C1 segment of cervical spinal cord (tissue), 14 donors: ENCODE measurements at regions not wholly inside any gene's neighbourhood (a gene's known extent, or its start where the extent isn't known, plus 50 kb on each side); places are given as distances from the start of the nearest gene placed in this dataset.
A peak's percentile ranks its signal among the peaks of the same experiment; 100 is the strongest.

Experiments used
- DNase-seq, 14 donors: peaks; one replicate each; lab custom pipeline; 2025; lab: John Stamatoyannopoulos, UW

DNA sequence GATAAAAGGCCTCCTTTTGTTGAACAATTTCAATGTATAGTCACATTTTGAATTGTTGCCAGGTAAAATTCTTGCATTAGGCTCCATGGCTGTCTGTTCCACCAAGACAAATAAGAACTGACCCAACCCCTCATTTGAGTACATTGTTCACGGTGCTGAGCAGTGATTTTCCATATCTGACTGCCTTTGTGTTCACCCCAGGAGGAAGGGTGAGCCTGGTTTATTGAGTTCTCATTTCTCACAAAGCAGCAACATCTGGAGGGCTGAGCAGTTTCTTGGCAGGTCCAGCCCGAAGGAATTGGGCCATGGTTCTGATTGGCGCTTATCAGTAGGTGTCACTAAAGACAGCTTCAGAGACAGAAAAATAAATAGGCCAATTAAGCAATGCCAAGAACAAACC, 149.1 kb downstream of the BMP4 start:
- no peak for DNase-seq

DNA sequence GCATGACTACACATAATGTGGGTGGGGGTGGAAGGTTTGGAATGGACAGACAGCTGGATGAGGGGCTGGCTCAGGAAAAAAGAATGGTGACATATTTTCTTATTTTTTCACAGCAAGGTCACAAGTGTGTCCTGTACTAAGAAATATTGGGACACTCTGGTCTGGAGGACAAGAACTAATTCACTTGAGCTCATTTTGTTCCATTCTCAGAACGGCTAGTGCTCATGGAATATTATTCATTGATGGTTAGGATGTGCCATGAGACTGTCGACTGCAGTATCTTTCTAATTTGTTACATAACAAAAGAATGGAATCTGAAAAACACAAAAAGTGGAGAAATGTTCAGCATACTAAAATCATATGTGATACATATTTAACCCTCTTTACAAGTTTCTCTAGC, 149.5 kb downstream of the BMP4 start:
- DNase-seq: no peak

DNA sequence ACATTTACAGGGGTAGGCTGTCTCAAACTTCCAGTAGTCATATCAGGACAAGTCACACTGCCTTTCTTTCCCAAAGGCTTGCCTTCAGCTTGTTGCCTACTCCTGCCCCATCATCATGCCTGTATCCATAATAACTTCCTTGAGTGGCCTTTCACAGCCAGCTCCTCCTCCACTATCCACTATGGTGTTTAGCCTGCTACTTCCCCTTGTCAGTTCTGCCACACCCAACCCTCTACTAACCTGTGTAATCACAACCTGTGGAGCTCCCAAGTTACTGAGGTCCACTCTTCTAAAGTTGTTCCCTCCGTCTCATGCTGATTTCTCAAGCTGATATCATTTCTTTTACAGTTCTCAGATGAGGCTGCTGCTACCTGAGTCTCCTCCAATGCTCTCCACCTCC, 159.9 kb downstream of the BMP4 start:
- DNase-seq: no peak

DNA sequence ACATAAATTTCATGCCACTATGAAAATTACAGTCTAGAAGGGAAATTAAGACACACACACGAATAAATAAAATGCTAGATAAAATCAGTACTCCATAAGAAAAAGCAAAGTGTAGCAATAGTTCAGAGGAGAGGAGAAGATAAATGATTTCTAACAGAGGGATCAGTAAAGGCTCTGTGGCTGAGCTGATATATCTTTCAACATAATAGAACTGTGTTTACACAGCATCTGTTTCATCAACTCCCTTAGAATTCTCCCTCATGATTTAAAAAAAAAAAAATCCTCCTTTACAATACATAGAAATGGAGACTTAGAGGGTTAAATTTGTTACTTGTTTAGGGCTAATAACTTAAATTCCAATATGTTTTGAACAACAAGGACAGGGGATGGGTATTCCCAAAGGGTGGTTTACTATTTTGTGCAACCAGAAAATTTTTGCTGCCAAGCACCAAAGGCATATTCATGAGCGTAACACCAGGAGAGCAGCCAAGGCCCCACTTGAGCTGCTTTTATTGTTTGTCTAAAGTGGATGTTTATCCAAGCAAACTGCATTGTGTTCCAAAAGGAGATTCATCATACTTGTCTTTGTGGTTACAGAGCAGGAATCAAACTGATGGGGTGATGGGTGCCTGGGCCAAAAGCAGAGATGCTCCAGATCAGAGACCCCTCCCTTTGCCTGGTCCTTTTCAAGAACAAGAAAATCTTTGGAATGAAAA, 162.7 kb downstream of the BMP4 start:
- DNase-seq: peak in 8 of 14 donors; percentile 1 to 24 (median 12)

DNA sequence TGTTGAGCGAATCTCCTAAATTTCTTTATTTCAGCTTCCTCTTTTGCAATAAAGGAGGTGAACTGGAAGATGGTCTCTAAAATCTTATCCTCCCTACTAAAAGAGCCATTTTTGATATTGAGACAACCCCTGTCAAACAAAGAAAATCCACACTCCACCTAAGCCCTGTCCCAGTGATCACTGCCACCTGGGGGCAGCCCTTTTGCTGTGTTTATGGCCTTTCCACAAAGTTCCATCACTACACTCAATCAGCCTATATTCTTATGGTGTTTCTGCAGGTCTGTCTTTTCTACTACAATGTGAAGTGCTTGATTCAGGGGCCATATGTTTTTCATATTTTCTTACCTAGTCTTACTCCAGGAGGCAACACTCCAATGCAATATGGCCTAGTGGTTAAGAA, 163.7 kb downstream of the BMP4 start:
- DNase-seq: no peak

DNA sequence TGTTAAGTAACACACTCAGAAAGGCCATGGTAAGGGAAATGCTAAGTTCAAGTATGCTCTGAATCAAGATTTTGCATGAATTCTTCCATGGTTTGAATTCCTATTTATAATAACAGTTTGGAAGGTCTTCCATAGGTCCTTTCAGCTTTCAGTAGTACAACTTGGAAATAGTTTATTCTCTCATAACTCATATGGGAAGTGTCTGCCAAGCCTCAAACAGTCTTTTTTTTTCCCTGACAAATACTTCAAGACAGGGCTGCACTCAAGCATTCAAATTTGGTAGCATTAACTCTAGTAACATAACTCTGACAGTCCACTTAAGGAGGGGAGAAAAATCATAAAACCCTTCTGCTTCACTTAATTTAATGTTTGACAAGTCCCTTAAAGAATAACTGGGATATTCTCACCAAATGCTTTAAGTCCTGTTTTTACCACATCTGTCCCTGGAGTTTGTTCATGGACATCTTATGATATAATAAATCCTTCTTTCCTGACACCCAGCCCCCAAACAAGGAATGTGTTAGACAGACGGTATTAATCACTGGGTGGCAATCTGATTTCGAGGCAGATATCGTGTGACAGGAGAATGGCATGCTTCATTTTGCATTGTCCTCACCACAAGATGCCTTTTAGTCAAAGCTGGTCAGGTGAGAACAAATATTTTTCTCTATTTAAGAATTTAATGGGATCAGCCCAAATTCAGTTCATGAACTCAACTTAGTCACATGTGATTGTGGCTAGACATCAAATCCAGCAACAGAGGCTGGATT, 165.7 kb downstream of the BMP4 start:
- no peak for DNase-seq

DNA sequence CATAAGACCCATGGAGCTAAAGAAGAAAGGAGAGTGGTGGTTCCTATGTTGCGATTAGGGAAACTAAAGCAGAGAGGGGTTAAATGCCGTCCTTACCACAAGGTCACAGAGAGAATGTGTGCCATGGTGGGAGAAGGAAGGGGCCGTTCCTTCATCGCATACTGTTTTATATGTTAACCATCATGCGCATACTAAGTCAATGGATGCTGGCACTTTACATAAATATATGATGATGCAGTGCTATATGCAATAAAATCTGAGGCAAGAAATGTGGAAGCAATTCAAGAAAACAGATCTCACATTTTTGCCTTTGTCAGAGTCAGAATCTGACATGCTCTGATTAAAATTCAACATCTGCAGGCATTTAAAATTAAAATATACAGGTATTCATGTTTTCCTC, 168.1 kb downstream of the BMP4 start:
- DNase-seq: no peak

DNA sequence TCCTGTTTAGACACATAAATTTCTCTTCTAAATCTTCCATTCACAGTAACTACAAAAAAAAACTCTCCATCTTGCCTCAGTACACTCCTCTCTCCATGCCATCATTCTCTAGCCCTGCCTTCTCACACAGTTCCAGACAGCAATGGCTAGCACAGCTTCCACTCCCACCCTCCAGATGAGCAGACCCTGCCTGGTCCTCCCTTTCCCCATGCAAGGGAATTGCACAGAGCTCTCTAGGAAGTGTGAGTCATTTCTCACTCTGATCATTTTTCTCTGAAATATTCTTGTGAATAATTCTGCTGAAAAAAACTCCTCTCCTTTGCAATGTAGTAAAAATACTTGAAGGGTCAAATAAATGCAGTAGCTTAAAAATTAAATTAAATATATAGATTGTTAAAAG, 170.6 kb downstream of the BMP4 start:
- no peak for DNase-seq

DNA sequence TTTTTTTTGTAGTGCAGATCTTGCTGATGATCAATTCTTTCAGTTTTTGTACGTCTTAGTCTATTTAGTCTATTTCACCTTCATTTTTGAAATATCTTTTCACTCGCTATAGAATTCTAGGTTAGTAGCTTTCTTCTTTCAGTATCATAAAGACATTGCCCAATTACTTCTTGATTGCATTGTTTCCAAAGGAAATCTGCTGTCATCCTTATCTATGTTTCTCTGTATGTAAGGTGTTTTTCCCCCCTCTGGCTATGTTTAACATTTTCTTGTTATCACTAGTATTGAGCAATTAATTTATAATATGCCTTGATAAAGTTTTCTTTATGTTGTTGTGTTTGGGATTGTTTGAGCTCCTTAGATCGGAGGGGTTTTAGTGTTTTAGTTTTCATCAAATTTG, 171.9 kb downstream of the BMP4 start:
- DNase-seq: no peak

DNA sequence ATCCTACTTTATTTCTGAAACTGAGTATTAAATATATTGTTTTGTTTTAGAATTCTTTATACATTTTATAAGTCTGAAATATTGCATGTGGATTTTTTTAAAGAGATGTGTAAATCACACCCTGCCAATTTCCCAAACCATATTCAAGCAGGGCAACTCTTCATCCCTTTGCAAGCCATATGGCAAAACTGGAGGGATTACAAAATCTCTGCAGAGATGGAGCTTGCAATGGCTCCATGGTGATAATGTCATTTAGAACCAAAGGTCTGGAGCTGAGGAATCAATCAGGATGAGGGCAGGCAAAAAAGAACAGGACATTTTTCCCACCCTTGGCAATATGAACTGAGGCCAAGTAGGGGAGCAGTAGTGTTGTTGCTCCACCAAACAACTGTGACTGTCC, 173.4 kb downstream of the BMP4 start:
- peak in 1 of 14 donors; percentile 79 for DNase-seq

DNA sequence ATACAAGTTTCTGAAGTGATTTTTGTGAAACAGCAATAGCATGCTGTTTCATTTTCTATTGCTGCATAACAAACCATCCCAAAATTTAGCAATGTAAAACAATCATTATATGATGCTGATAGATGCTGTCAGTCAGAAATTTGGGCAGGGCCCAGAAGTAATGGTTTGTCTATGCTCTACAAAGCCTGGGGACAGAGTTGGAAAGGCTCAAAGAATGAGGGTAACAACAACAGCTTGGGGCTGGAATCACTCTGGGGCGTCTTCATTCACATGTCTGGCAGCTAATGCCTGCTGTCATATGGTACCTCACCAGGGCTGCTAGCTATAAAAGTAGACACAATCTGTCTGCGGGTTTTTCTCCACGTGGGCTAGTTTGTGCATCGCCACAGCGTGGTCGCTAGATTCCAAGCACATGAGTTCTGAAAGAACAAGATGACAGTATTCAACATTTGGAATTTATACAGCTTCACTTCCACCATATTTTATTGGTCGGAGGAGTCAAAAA, 176.5 kb downstream of the BMP4 start:
- DNase-seq: peak in 1 of 14 donors; percentile 75

DNA sequence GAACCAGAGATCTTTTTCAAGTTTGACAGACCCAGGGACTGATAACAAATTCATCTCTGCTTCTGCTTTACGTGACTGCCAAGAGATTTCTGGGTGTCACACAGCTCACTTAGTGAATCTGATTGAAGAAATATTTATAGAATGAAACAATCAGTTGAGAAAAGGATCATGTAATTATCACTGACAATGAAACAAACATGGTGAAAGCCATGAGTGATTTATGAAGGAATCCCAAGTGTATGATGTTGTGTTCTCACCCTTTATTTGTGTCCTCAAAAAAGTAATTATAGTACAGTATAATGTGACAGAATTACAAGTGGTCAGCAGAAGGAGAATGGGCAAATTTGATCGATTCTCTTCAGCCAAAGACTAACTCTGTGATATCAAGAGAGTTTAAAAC, 177.3 kb downstream of the BMP4 start:
- DNase-seq: no peak

DNA sequence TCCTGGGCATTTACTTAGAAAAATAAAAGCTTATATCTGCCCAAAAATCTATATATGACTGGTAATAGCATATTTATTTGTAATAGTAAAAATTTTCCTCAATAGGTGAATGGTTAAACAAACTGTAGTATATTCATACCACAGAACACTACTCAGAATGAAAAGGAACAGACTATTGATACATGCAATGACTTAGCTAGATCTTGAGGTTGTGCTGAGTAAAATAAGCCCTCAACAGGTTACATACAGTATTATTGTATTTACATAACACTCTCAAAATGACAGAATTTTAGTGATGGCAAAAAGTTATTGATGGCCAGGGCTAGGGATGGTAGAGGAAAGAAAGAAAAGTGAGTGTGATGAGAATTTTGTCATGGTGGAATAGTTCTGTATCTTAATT, 178.4 kb downstream of the BMP4 start:
- no peak for DNase-seq

DNA sequence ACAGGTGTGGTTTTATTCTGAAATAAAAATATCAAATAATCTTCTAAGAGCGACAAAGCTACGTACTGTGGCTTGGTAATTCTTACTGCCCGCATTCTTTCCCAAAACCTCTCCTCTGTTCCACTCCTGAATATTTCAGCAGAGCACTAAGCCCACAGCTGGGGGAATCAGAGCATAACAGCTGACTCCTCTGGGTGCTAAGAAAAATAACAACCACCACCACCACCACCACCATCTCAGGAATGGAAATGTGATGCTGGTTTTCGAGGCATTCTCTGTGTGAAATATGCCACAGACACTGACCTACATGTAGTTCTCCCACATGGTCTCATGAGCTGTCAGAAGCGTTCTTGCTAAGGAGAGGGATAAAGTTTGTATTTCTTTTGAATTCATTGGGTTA, 183.7 kb downstream of the BMP4 start:
- no peak for DNase-seq

DNA sequence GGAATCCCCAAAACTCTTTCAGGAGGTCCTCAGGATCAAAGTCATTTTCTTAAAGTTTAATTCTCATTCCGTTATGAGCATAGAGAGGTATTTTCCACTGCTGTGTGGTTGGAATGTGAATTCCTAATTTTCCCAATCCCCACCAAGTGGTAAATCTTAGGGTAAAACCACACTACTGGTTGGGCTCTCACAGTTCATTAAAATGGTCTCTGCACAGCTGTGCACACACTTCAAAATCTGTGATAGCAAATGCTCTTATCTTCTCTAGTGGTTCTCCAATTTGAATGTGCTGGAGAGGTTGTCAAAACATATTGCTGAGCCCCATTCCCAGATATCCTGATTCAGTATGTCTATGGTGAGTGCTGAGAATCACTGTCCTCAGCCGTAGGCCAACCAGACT, 189.1 kb downstream of the BMP4 start:
- no peak for DNase-seq

DNA sequence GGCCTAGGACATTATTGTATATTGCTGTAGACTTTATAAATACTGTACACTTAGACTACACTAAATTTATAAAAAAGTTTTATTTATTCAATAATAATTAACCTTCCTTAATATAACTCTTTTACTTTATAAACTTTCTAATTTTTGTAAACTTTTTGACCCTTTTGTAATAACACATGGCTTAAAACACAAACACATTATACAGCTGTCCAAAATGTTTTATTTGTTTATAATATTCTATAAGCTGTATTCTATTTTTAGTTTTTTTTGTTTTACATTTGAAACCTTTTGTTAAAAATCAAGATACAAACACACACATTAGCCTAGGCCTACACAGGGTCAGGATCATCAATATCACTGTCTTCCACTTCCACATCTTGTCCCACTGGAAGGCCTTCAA, 190.0 kb downstream of the BMP4 start:
- DNase-seq: no peak

DNA sequence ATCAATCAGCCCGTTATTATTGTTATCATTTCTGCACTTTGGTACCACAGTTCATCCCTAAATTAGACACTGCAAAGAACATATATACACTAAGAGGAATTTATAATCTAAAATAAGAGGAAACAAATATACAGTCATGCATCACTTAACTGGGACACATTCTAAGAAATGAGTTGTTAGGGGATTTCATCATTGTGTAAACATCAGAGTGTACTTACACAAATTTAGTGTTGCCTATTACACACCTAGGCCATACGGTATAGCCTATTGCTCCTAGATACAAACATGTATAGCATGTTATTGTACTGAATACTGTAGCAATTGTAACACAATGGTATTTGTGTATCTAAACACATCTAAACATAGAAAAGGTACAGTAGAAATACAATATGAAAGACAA, 190.5 kb downstream of the BMP4 start:
- DNase-seq: no peak

DNA sequence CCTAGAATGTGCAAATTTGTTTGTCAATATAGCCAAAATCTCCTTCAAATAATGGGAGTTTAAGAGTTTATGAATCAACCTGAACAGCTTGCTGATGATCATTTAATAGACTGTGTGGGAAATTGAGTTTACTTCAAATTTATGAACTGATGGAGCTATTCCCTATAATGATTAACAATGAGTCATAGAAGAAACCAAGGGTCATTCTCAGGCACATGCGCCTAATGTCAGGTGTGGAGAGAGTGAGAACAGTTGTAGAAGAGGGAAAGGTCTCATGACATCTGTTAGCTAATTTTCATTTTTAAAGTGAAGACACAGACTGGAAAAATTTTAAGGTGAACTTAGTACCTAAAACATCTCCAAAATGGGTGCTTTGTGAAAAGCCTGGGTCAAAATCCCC, 191.8 kb downstream of the BMP4 start:
- no peak for DNase-seq

DNA sequence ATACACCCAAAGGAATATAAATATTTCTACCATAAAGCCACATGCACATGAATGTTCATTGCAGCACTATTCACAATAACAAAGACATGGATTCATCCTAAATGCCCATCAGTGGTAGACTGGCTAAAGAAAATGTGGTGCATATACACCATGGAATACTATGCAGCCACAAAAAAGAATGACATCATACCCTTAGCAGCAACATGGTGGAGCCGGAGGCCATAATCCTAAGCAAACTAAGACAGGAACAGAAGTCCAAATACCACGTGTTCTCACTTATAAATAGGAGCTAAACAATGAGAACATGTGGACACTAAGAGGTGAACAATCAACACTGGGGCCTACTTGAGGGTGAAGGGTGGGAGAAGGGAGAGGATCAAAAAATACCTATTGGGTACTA, 198.5 kb downstream of the BMP4 start:
- DNase-seq: no peak

DNA sequence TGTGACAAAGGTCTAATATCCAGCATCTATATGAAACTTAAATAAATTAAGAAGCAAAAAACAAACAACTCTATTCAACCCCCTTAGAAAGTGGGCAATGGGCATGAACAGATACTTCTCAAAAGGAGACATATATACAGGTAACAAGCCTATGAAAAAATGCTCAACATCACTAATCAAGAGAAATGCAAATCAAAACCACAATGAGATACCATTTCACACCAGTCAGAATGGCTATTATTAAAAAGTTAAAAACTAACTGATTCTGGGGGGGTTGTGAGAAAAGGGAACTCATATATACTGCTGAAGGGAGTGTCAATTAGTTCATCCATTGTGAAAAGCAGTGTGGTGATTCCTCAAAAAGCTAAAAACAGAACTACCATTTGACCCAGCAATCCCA, 198.9 kb downstream of the BMP4 start:
- no peak for DNase-seq

DNA sequence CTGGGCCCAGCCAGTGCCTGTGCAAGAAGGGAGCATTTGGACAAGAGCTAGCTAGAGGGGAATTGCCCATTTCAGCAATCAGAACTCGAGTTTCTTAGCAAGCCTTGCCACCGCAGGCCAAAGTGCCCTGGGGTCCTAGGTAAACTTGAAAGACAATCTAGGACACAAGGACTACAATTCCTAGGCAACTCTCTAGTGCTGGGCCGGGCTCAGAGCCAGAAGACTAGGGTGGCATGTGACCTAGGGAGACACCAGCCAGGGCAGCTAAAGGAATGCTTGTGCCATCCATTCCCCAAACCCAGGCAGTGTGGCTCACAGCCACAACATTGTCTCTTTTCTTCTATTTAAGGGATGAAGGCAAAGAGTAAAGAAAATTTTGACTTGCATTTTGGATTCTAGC, 205.0 kb downstream of the BMP4 start:
- peak in 2 of 14 donors; percentile 0 to 1 for DNase-seq

DNA sequence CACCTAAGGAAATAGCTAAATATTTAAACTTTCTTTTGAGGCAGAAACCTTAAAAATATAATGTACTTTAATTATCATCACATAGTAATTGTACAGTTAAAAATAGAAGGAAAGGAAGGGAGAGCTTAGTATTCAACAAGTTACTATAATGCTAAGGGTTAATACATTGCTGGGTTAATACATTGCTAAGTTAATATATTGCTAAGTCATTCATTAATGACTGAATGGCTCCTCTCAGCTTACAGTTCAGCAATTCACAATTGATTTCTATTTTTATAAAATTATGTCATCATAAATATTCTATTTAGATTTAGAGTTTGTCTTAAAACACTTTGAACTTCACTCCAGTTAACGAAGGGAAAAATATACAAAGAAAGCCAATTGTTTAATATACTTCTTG, 207.9 kb downstream of the BMP4 start:
- DNase-seq: no peak

DNA sequence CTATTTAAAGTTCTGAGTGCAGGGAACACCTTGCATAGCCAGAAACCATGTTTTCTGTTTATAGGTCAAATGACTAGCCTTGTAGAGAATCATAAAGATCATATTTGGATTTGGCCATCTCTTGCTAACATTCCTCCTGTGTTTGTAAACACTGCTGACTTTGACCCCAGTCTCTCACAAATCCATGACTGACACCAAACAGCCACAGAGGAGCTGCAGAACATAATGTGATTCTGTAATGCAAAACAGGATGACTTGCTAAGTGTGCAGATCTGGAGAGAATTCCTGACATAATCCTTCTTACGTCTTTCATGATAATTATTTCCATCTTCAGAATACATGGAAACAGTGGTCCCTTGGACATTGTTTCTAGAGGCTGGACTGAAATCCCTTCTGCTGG, 211.8 kb downstream of the BMP4 start:
- no peak for DNase-seq
